ENCODE measurements at regions not wholly inside any gene's neighbourhood (a gene's known extent, or its start where the extent isn't known, plus 50 kb on each side); places are given as distances from the start of the nearest gene placed in this dataset.
"Not testable (repeated sequence)": the region's sequence is repeated elsewhere in the genome, so short reads cannot be mapped to it uniquely, and the experiment has no call there.

DNA sequence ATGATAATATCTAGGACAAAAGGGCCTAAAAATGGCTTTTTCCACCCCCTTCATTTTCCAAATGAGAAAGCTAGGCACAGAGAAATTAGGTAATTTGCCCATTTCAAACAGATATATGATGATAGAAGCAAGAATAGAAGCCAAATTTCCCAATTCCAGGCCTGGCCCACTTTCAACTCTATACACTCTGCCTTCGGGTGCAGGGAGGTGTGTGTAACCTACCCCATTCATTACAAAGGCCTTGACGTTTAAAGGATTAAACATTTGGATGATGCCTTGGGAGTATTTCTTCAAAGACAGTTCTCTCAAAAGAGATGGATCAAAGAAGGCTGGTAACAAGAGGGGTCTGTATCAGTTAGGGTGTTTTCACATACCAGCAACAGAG lies 134.1 kb downstream of the CCDC34 start:
- H3K36me3 ChIP-seq (ENCODE audit: control insufficient read depth, insufficient read depth, low read length), result no peaks in the 10 kb centered on the region
- H3K9me3 ChIP-seq (ENCODE audit: control insufficient read depth, low read length), result no peaks in the 10 kb centered on the region
- no peaks in the 10 kb centered on the region for H3K27me3 ChIP-seq (ENCODE audit: control insufficient read depth, insufficient read depth, low read length)
- no peak overlapping the region for H3K27ac ChIP-seq
- H3K79me2 ChIP-seq, result no peaks in the 10 kb centered on the region
- TF ChIP-seq, protein P1, sequence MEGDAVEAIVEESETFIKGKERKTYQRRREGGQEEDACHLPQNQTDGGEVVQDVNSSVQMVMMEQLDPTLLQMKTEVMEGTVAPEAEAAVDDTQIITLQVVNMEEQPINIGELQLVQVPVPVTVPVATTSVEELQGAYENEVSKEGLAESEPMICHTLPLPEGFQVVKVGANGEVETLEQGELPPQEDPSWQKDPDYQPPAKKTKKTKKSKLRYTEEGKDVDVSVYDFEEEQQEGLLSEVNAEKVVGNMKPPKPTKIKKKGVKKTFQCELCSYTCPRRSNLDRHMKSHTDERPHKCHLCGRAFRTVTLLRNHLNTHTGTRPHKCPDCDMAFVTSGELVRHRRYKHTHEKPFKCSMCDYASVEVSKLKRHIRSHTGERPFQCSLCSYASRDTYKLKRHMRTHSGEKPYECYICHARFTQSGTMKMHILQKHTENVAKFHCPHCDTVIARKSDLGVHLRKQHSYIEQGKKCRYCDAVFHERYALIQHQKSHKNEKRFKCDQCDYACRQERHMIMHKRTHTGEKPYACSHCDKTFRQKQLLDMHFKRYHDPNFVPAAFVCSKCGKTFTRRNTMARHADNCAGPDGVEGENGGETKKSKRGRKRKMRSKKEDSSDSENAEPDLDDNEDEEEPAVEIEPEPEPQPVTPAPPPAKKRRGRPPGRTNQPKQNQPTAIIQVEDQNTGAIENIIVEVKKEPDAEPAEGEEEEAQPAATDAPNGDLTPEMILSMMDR (IDR thresholded peaks at IDR 0.05), result no peak
- no peak overlapping the region for H3K9ac ChIP-seq
- H3K4me1 ChIP-seq, result no peaks in the 10 kb centered on the region
- no peak overlapping the region for H2AFZ ChIP-seq
- no peak overlapping the region for H3K4me2 ChIP-seq (ENCODE audit: low read length)
- H3K4me3 ChIP-seq (ENCODE audit: low read depth, low read length), result no peak overlapping the region

DNA sequence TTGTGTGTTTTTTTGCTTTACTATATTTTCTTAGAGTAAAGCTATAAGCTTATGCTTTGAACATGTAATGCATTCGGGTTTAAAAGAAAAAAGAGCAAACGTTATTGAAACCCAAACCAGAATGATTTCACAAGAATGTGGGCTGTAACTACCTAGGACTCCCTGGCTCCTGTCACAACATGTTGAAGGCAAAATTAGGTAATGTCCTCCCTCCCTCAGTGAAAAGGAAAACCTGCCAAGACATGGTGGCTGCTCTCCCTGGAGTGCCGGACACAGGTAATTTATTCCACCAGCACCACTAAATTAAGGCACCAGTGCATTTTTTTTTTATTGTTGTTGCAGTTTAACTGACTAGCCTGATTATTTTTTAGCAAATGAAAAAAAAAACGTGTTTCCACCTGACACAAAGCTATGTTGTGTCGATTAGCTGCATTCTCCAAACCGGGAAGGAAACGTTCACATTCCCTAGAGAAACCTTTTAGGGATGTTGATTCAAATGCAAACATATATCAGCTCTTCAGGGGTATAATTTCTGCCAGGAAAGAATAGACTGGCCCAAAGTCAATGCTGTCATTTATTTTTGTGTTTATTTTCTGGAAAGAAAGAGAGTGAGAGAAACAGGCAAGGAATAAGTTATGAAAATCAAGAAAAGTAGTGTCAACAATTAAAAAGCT lies 134.6 kb downstream of the CCDC34 start:
- Histone ChIP-seq H3K27me3 (ENCODE audit: control insufficient read depth, insufficient read depth, low read length) (no peaks in the 10 kb centered on the region), H3K27ac (no peak overlapping the region), H3K9ac (no peak overlapping the region), H3K4me1 (no peaks in the 10 kb centered on the region), H3K4me2 (ENCODE audit: low read length) (no peak overlapping the region), H3K79me2 (no peaks in the 10 kb centered on the region), H3K36me3 (ENCODE audit: control insufficient read depth, insufficient read depth, low read length) (no peaks in the 10 kb centered on the region), H3K4me3 (ENCODE audit: low read depth, low read length) (no peak overlapping the region), H3K9me3 (ENCODE audit: control insufficient read depth, low read length) (no peaks in the 10 kb centered on the region), H2AFZ (no peak overlapping the region)
- TF ChIP-seq, protein P1 (IDR thresholded peaks at IDR 0.05), result no peak

DNA sequence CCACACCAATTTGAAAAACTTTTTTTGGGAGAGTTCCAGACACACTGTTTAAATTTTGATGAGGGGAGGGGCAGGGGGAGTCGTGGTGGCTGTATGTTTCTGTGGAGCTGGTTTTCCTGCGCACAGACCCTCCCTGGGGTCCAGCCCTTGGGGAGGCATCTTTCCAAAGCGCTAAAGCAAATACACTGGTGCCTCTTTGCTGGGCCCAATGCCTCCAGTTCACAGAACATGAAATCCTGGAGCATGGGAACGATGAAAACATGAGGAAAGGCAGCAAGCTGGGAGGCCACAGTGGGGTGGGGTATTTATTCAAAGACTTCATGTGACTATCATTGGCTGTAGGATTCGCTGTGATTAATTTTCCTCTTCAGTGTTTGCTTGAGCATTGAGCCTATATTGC lies 135.3 kb downstream of the CCDC34 start:
- no peaks in the 10 kb centered on the region for H3K79me2 ChIP-seq
- no peaks in the 10 kb centered on the region for H3K36me3 ChIP-seq (ENCODE audit: control insufficient read depth, insufficient read depth, low read length)
- H3K9me3 ChIP-seq (ENCODE audit: control insufficient read depth, low read length), result no peaks in the 10 kb centered on the region
- no peak overlapping the region for H3K4me2 ChIP-seq (ENCODE audit: low read length)
- H3K9ac ChIP-seq, result no peak overlapping the region
- no peak overlapping the region for H3K27ac ChIP-seq
- H3K4me3 ChIP-seq (ENCODE audit: low read depth, low read length), result no peak overlapping the region
- TF ChIP-seq, protein P1 (IDR thresholded peaks at IDR 0.05), result no peak
- no peaks in the 10 kb centered on the region for H3K27me3 ChIP-seq (ENCODE audit: control insufficient read depth, insufficient read depth, low read length)
- H2AFZ ChIP-seq, result no peak overlapping the region
- H3K4me1 ChIP-seq, result no peaks in the 10 kb centered on the region

DNA sequence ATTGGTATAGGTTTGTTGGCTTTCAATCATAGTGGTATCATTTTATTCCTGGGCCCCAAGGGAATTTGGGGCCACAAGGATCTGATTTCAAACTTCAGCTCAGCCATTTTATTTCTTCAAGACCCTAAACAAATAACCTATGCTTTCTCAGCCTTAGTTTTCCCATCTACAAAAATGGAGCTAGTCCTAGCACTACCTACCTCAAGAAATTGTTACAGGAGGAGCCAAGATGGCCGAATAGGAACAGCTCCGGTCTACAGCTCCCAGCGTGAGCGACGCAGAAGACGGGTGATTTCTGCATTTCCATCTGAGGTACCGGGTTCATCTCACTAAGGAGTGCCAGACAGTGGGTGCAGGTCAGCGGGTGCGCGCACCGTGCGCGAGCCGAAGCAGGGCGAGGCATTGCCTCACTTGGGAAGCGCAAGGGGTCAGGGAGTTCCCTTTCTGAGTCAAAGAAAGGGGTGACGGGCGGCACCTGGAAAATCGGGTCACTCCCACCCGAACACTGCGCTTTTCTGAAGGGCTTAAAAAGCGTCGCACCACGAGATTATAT lies 143.5 kb downstream of the CCDC34 start:
- H3K4me3 ChIP-seq (ENCODE audit: low read depth, low read length); H3K9ac ChIP-seq; H2AFZ ChIP-seq; H3K27ac ChIP-seq; H3K9me3 ChIP-seq (ENCODE audit: control insufficient read depth, low read length); H3K36me3 ChIP-seq (ENCODE audit: control insufficient read depth, insufficient read depth, low read length); H3K79me2 ChIP-seq; H3K27me3 ChIP-seq (ENCODE audit: control insufficient read depth, insufficient read depth, low read length); H3K4me1 ChIP-seq; H3K4me2 ChIP-seq (ENCODE audit: low read length): not testable (repeated sequence)

DNA sequence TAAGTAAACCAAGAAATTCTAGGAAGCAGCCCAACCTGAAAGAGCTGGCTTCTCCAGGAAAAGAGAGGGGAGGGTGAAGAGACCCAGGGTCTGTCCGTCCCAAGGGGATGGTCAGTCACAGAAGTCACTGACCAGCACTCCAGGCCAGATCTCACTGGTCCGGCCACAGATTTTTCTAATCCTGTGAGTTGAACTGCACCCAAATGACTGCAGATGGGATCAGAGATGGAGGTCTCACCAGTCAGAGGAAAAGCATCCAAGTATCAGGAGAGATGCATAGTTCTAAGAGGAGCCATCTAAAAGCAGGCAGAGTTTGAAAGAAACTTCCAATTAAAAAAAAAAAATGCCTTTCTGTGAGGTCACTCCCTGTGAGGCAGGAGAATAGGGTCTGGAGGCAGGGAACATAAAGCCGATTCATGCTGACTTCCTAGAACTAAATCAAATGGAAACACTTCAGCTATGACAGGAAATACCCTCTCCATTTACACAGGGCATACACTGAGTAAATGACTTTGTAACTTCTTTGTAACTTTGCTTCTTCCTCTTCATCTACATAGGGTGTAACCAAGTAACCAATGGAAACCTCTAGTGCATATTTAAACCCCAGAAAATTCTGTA lies 144.5 kb downstream of the CCDC34 start:
- H3K79me2 ChIP-seq, result no peaks in the 10 kb centered on the region
- no peak overlapping the region for H3K27ac ChIP-seq
- no peaks in the 10 kb centered on the region for H3K27me3 ChIP-seq (ENCODE audit: control insufficient read depth, insufficient read depth, low read length)
- no peak overlapping the region for H2AFZ ChIP-seq
- H3K9me3 ChIP-seq (ENCODE audit: control insufficient read depth, low read length), result no peaks in the 10 kb centered on the region
- H3K4me3 ChIP-seq (ENCODE audit: low read depth, low read length), result no peak overlapping the region
- no peaks in the 10 kb centered on the region for H3K4me1 ChIP-seq
- no peak overlapping the region for H3K9ac ChIP-seq
- H3K36me3 ChIP-seq (ENCODE audit: control insufficient read depth, insufficient read depth, low read length), result no peaks in the 10 kb centered on the region
- TF ChIP-seq, protein P1 (IDR thresholded peaks at IDR 0.05), result no peak
- H3K4me2 ChIP-seq (ENCODE audit: low read length), result no peak overlapping the region

Data from parathyroid adenoma (tissue), 2 donors.